ENCODE measurements at regions not wholly inside any gene's neighbourhood (a gene's known extent, or its start where the extent isn't known, plus 50 kb on each side); places are given as distances from the start of the nearest gene placed in this dataset.
"Not testable (repeated sequence)": the region's sequence is repeated elsewhere in the genome, so short reads cannot be mapped to it uniquely, and the experiment has no call there.

- no peak for DNase-seq
Observed at GRCh38 chr11:23155503-23155902, 295.2 kb upstream of the CCDC179 start.

DNA sequence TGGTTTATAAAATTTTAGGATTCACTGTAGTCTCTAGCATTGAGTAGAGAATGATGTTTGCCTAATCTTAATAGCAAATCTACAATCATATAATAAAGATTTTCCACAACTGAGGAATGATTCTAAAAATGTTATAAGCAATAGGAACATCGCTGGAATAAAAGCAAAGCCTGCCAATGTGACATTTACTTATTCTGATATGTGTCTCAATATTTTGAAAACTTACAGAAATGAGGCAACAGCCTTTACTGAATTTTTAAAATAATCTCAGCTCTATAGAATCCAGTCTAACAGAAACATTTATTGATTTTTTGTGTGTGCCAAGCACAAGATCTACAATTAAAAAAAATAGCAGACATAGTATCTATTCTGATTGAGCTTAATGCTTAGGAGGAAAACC, 303.7 kb upstream of the CCDC179 start:
- no peak for DNase-seq

DNA sequence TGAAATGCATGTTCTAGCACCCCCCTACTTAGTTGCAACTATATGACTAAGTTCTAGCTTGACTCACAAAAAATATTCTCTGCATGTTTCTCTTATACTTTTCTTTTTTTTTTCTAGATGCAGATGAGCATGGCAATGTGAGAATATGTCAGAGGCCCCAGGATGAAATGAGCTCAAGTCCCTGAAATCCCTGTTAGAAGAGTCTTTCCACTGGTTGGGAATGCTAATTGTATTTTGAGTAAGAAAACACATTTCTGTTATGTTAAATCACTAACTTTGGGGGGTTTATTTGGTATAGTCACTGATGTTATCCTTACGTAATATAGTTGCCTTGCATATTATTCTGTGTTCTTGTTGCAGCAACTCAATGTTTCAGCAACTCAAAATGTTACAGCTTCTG, 306.1 kb upstream of the CCDC179 start:
- no peak for DNase-seq

- no peak for DNase-seq
Observed at GRCh38 chr11:23179609-23180008, 319.3 kb upstream of the CCDC179 start.

- no peak for DNase-seq
Observed at GRCh38 chr11:23181022-23181807, 320.9 kb upstream of the CCDC179 start.

GRCh38 chr11:23192256-23192655, 332.0 kb upstream of the CCDC179 start:
- no peak for DNase-seq

GRCh38 chr11:23201936-23202522, 341.8 kb upstream of the CCDC179 start:
- DNase-seq = no peak

DNA sequence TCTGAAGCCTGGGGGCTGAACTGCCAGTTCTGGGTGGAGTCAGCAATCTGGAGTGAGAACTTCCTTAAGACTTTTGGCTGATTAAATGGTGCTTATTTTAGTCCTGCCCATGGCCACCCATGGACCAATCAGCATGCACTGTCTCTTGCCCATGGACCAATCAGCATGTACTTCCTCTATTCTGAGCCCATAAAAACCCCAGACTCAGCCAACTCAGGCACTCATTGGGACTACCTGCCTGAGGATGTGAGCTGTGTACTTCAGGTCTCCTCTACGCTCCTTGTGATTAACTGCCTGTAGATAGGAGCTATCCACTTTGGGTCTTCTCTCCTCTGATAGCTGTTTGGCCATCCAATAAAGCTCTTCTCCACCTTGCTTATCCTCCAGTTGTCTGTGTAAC, 342.3 kb upstream of the CCDC179 start:
- DNase-seq = no peak

- no peak for DNase-seq
Observed at GRCh38 chr11:23205156-23205871, 345.0 kb upstream of the CCDC179 start.

DNA sequence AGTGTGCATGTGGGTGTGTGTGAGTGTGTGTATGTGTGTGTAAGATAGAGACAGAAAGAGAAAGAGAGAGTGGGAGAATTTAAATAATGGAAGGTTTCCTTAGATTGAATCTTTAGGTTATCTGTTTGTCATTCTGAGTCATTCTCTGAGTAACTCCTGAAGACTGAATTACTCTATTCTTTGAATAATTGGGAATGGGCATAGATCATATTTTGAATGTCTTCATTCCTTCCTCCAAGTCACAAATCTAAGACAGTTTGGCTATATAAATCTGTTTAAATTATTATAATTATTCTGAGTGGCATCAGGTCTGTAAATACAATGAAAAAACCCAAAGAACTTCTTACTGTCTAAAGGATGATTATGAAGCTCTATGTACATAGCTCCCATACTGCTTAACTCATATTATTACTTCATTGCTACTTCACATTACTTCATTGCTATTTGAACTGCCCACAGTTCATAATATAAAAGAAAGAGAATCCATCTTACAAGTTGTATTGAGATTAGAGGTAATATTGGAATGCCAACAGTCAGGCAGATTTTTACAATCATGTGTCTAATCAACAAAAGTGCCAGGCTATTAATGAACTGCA, 346.6 kb upstream of the CCDC179 start:
- no peak for DNase-seq

DNA sequence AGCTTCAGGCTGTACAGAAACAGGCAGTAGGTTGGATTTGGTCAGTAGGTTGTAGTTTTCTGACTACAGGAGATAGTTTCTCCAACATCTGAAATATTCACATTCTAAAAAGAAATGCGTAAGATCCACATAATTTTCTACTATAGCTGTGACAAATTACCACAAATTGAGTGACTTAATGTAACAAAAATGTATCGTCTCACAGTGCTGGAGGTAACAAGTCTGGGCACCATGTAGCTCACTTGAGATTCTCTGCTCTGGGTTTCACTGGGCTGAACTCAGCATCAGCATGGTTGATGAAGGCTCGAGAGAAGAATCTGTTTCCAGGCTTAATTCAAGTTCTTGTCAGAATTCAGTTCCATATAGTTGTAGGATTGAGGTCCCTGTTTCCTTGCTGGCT, 350.9 kb upstream of the CCDC179 start:
- DNase-seq = no peak

DNA sequence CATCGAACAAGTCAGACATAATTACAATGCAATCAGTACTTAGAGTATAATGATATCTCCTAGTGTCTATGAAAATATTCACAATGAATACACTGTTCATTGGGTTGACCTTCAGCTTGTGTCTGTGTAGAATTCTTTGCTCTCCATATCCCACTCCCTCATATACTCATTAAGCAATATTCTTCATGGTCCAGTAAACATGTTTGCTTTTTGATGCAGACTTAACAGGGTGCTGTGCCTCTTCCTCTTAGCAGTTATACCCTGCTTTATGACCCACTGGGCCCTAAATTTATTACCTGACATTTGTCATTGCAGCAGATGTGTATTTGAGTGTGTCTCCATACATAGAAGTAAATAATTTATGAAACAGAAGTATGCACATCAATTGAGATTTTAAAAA, 352.5 kb upstream of the CCDC179 start:
- DNase-seq = no peak

DNA sequence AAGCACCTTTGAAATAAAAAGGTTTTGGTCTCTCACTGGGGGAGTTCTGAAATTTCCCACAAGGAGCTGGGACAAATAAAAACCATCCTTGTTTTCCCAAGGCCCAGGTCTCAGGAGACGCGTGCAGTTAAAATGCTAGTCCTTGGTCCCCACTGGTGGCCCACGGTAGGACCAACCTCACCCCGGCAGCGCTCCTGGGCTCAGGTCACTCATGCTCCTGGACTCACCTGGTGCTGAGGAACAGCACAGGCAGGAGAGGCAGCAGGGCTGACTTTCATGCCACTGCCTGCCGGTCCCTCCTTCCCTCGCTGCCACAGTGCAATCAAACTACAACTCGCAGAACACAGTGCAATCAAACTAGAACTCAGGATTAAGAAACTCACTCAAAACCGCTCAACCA, 356.8 kb upstream of the CCDC179 start:
- DNase-seq = no peak

- DNase-seq = not testable (repeated sequence)
Observed at GRCh38 chr11:23220086-23220485, 359.8 kb upstream of the CCDC179 start.

GRCh38 chr11:23221366-23221765, 361.1 kb upstream of the CCDC179 start:
- no peak for DNase-seq

GRCh38 chr11:23226331-23227077, 366.2 kb upstream of the CCDC179 start:
- DNase-seq = no peak

DNA sequence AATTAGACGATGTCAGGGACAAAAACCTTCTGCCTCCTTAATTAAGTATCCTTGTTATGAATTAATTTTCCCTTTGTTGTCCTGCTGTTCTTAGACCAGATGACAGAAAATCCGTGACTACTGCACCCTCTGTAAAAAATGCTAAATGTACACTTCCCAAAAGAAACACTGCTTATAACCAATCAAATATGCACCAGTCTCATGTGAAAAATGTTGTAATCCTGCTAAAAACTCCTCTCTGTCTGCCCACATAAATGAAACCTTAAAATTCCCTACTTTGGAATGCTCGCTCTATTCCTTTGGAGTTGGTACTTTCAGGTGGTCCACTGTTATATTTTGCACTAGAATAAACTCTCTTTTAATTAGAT, 366.8 kb upstream of the CCDC179 start:
- DNase-seq = no peak

DNA sequence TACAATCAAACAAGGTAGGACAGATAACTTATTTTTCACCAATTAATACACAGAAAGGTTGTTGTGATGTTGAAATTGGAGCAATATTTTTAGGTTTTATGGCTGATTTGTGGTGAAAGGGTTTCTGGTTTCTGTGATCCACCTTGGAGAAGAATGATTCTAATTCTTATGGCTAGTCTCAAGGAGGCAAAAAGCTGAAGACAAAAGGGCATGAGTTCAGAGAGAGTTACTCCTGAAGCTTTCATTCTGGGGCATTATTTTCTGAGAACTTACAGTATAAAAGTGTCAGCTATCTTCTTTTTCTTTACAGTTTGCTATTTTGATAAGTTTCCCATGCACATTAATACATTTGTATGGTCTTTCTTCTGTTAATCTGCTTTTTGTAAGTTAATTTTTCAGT, 372.4 kb upstream of the CCDC179 start:
- no peak for DNase-seq

- DNase-seq = no peak
Observed at GRCh38 chr11:23233075-23233474, 372.8 kb upstream of the CCDC179 start.

DNA sequence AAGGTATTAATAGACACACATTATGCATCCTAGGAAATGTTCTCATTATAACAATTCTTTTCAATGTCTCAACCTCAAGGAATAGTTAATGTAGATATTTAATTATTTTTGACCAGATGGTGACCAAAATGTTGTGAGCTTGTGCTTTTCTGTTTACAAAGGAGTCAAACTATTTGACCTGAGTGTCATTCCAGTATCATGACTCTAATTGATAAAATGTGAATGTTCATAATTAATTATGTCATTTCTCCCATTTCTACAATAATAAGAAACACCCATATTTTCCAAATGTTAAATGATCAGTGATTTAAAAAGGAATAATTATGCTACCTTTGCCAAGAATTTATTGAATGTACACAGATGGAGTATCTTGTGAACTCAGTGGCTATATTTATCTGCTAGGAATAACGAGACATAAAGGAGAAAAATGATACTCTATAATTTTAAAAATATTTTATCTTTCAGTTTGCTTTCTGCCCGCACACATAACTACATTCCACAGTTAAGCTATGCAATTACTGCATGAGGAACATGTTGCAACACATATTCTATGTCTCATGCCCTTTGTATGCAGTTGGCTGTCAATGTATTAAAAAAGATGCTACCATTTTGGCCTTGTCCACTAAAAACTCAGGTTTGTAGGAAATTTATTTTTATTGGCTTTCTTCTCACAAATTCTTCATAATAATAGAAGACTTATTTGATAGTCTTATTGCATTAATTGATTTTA, 376.7 kb upstream of the CCDC179 start:
- DNase-seq = no peak

- DNase-seq = no peak
Observed at GRCh38 chr11:23252426-23252825, 392.2 kb upstream of the CCDC179 start.

- DNase-seq = no peak
Observed at GRCh38 chr11:23257088-23257487, 396.8 kb upstream of the CCDC179 start.

All from suppressor macrophage treated with lipopolysaccharide for 4 hours (primary cell).